GM19193 (cell line): ENCODE measurements at regions not wholly inside any gene's neighbourhood (a gene's known extent, or its start where the extent isn't known, plus 50 kb on each side); places are given as distances from the start of the nearest gene placed in this dataset.

Source experiments
- POLR2A ChIP-seq: IDR thresholded peaks from 4 replicates; pipeline ENCODE4 v1.6.1; 2011; ENCODE audit not compliant: insufficient read depth, insufficient read length; ENCODE audit errors: extremely low read depth

DNA sequence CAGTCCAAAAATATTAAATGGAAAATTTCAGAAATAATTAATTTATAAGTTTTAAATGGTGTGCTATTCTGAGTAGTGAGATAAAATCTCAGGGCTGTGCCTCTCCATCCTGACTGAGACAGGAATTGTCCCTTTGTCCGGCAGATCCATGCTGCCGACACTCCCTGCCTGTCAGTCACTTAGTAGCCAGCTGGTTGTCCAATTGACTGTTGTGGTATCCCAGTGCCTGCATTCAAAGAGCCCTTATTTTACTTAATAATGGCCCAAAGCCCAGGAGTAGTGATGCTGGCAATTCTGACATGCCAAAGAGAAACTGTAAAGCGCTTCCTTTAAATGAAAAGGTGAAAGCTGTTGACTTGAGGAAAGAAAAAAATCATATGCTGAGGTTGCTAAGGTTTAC is 157.5 kb downstream of the ENC1 start:
- no peak for TF ChIP-seq POLR2A

DNA sequence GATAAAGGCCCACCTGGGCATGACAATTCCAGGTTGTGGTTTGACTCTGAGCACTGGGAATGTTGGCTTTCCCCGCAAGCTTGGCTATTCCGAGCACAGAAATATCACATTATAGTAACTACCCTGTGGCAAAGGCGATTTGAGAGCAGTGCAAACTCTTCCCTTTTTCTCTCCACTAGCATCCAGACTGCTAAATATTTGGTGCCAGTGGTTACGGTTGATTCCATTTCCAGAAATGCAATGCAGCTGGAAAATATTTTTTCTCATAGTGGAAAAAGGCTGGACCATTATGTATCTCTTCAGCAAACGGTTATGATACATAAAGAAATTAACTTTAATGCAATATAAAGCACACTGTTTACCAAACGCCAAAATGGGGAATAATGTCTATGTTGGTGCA is 158.0 kb downstream of the ENC1 start:
- no peak for TF ChIP-seq POLR2A

DNA sequence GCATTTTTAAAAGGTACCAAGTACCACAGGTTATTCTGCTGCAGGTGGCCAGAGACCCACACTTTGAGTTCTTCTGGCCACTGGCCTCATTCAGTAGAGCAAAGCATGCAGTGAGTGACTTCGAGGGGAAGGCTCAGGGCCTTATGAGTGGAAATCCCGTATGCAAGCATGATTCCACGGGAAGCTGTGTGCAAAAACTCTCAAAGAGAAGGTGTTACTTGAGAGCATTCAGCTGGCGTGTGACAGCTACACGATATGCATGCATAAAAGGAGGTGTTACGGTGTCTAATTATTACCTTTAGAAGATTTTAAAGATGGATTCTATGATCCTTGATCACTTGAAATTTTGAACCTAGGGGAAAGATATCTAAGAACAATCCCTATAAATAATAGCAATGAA is 160.3 kb downstream of the ENC1 start:
- TF ChIP-seq POLR2A, result no peak

GRCh38 chr5:74478328-74478727 is 162.2 kb downstream of the ENC1 start:
- TF ChIP-seq POLR2A, result no peak

GRCh38 chr5:74477761-74478160 is 162.8 kb downstream of the ENC1 start:
- no peak for TF ChIP-seq POLR2A

DNA sequence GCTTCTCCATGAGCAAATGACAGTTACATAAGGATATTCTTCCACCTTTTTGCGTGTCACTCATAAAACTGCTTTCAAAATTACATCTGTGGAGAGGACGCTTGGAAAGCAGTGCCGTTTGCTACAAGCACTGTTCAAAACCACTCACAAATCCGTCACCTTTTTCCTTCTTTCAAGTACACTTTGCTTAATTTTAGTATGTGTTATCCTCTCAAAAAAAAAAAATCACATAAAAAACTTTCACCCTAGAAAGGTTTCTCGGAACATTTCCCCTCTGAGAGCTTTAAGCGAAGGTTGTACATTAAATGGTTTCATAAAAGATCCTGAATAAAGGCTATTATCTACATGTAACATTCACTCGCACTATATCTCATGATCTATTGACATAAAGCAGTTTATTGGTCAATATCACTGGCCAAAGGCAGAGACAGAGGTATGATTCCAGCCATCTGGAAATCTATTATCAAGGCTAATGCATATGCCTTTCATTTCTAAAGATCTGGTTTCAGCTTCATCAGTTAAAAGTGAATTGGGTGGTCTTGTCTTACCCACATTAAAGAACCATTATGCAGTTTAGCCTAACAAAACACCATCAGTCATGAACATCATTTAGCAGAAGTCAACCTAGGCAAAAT is 163.6 kb downstream of the ENC1 start:
- no peak for TF ChIP-seq POLR2A

- TF ChIP-seq POLR2A, result no peak
Measured at GRCh38 chr5:74476046-74476818, 164.3 kb downstream of the ENC1 start.

GRCh38 chr5:74471875-74472274 is 168.7 kb downstream of the ENC1 start:
- TF ChIP-seq POLR2A, result no peak

- no peak for TF ChIP-seq POLR2A
Measured at GRCh38 chr5:74469234-74469994, 171.1 kb downstream of the ENC1 start.

DNA sequence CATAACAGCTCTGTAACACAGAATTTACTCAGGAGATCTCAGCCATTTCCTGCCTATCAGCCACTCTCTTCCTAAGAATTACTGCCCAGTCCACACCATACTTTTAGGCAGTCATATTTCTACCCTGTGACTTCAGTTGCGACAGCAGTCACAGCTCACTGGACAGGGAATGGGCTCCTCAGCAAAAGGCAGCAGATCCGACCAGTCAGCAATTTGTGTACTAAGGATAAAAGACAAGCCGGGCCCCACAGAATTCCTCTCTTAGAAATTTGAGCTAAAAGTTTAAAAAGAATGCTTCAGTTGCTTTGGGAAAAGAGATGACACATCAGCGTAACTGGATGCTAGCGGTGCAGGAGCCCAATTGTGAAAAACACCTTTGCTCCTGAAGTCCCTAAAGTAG is 172.1 kb downstream of the ENC1 start:
- TF ChIP-seq POLR2A, result no peak

GRCh38 chr5:74465724-74466123 is 174.8 kb downstream of the ENC1 start:
- no peak for TF ChIP-seq POLR2A

DNA sequence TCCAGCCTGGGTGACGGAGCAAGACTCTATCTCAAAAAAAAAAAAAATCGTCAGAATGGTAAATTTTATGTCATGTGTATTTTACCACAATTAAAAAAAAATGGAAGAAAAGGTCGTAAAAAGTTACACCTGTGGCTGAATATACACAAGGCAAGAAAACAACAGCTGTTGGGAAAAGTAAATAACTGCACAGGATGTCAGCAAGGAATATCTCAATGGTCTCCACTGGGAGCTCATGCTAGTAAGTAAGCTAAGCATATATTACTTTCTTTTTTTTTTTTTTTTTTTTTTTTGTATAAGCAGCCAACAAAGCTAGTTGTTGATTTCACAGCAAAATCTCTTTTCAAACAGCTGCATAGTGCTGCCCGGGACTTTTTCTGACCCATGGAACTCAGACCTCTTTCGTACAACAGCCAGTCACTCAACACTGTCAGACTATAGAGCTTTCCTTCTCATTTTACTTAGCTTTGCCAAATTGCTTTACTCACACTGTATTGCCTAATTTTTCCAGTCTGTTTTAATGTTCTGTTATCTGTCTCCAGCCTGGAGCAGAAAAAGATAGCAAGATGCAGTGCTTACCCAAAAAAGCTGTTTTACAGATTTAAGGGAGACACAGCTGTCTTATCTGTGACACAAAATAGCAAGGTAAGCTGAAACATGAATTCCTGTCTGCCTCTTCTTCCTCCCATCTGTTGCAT is 175.9 kb downstream of the ENC1 start:
- TF ChIP-seq POLR2A, result no peak

- TF ChIP-seq POLR2A, result no peak
Measured at GRCh38 chr5:74462356-74462755, 178.2 kb downstream of the ENC1 start.

GRCh38 chr5:74461251-74461650 is 179.3 kb downstream of the ENC1 start:
- TF ChIP-seq POLR2A, result no peak

- TF ChIP-seq POLR2A, result no peak
Measured at GRCh38 chr5:74460694-74461093, 179.8 kb downstream of the ENC1 start.
